ENCODE measurements at regions not wholly inside any gene's neighbourhood (a gene's known extent, or its start where the extent isn't known, plus 50 kb on each side); places are given as distances from the start of the nearest gene placed in this dataset.

- TF ChIP-seq, protein P1, sequence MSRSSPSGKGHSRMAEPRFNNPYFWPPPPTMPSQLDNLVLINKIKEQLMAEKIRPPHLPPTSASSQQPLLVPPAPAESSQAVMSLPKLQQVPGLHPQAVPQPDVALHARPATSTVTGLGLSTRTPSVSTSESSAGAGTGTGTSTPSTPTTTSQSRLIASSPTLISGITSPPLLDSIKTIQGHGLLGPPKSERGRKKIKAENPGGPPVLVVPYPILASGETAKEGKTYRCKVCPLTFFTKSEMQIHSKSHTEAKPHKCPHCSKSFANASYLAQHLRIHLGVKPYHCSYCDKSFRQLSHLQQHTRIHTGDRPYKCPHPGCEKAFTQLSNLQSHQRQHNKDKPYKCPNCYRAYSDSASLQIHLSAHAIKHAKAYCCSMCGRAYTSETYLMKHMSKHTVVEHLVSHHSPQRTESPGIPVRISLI (CRISPR knock-in tag; IDR thresholded peaks at IDR 0.05; ENCODE audit: borderline replicate concordance), result no peak
- TF ChIP-seq SKI (IDR thresholded peaks at IDR 0.05; ENCODE audit: partially characterized antibody), result no peak
- no peak for TF ChIP-seq ZNF672 (CRISPR knock-in tag; IDR thresholded peaks at IDR 0.05)
Measured at GRCh38 chr5:81800797-81801196, 49.9 kb upstream of the SSBP2 start (continued).

Small RNA genes in the stretch of these regions (small RNA-seq; reads per million reads assigned to genes)
- gene SEM1P1 (ENCODE audit: insufficient read depth in 2 of 3, insufficient read length in 3 of 3, low read depth in 2 of 3, low replicate concordance in 1 of 3), result 0 reads per million in 3 experiments

Measured in HepG2 (cell line).